ENCODE measurements at regions not wholly inside any gene's neighbourhood (a gene's known extent, or its start where the extent isn't known, plus 50 kb on each side); places are given as distances from the start of the nearest gene placed in this dataset.
A peak's percentile ranks its signal among the peaks of the same experiment; 100 is the strongest.

- no peak for TF ChIP-seq EZH2 (IDR thresholded peaks at IDR 0.05; ENCODE audit: low read length, unreplicated experiment)
- TF ChIP-seq, protein P1, sequence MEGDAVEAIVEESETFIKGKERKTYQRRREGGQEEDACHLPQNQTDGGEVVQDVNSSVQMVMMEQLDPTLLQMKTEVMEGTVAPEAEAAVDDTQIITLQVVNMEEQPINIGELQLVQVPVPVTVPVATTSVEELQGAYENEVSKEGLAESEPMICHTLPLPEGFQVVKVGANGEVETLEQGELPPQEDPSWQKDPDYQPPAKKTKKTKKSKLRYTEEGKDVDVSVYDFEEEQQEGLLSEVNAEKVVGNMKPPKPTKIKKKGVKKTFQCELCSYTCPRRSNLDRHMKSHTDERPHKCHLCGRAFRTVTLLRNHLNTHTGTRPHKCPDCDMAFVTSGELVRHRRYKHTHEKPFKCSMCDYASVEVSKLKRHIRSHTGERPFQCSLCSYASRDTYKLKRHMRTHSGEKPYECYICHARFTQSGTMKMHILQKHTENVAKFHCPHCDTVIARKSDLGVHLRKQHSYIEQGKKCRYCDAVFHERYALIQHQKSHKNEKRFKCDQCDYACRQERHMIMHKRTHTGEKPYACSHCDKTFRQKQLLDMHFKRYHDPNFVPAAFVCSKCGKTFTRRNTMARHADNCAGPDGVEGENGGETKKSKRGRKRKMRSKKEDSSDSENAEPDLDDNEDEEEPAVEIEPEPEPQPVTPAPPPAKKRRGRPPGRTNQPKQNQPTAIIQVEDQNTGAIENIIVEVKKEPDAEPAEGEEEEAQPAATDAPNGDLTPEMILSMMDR (conservative IDR thresholded peaks at IDR 0.05; ENCODE audit: low read depth, low read length): no peak
- no peak for TF ChIP-seq EZH2phosphoT487 (IDR thresholded peaks at IDR 0.05; ENCODE audit: borderline replicate concordance, low read length)
- Histone ChIP-seq H2AFZ (ENCODE audit: low read length) (no peak overlapping the region), H3K79me2 (ENCODE audit: low read length) (no peaks in the 10 kb centered on the region), H3K9me2 (replicated peaks; ENCODE audit: low read length) (no peaks in the 10 kb centered on the region), H3K4me2 (ENCODE audit: low read length) (no peak overlapping the region), H3K4me3 (ENCODE audit: low read length) (no peak overlapping the region), H3K4me1 (ENCODE audit: insufficient read depth, low read length) (peaks cover 11% of the 10 kb centered on the region), H3K9me3 (ENCODE audit: low read length) (no peaks in the 10 kb centered on the region), H4K20me1 (ENCODE audit: low read length) (no peaks in the 10 kb centered on the region), H3K9ac (ENCODE audit: low read length) (no peak overlapping the region), H3K36me3 (ENCODE audit: low read depth, low read length) (no peaks in the 10 kb centered on the region), H3K27me3 (ENCODE audit: low read length) (no peaks in the 10 kb centered on the region), H3F3A (ENCODE audit: low read length, unreplicated experiment) (peaks cover 6% of the 10 kb centered on the region), H3K27ac (ENCODE audit: low read length) (no peak overlapping the region)
- BruUV-seq (replicated peaks): no TSS peak
- ChIA-PET POLR2A (ENCODE audit: unreplicated experiment) (no interaction called here), CTCF (no interaction called here)
- DNase-seq (no peak), ATAC-seq (no peak)
- intact Hi-C loops (cut with micrococcal nuclease): loop anchor here (10.0 kb wide), 1 partner anchor 215 kb away; no protein-coding TSS in a partner anchor
Measured at GRCh38 chr3:22469995-22470394, 719.0 kb upstream of the ZNF385D start.

DNA sequence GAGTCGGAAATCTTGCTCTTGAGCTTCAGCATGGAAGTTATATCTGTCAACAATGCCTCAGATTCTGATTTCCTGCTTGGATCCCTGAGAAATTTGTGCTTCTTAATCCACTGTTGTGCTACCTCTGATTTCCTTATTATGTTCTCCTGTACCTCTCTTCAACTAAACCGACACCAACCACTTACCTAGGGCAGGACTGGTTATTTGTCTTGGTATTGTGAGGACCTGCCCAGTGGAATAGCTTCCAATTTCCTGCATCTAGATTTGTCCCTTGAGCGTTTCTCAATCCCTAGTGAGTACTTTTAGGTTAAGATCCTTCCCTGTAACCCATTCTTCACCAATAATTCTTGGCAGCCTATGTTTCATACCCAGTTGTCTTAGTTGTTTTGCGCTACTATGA lies 720.5 kb upstream of the ZNF385D start:
- H3F3A ChIP-seq (ENCODE audit: low read length, unreplicated experiment): peaks cover 6% of the 10 kb centered on the region
- H3K9me3 ChIP-seq (ENCODE audit: low read length): no peaks in the 10 kb centered on the region
- H4K20me1 ChIP-seq (ENCODE audit: low read length): no peaks in the 10 kb centered on the region
- ChIA-PET CTCF (no interaction called here), POLR2A (ENCODE audit: unreplicated experiment) (no interaction called here)
- H3K27ac ChIP-seq (ENCODE audit: low read length): no peak overlapping the region
- H3K27me3 ChIP-seq (ENCODE audit: low read length): no peaks in the 10 kb centered on the region
- intact Hi-C loops (cut with micrococcal nuclease): loop anchor here (10.0 kb wide), 1 partner anchor 213 kb away; no protein-coding TSS in a partner anchor
- H3K36me3 ChIP-seq (ENCODE audit: low read depth, low read length): no peaks in the 10 kb centered on the region
- BruUV-seq (replicated peaks): no TSS peak
- H3K4me3 ChIP-seq (ENCODE audit: low read length): no peak overlapping the region
- H3K9me2 ChIP-seq (replicated peaks; ENCODE audit: low read length): no peaks in the 10 kb centered on the region
- H3K79me2 ChIP-seq (ENCODE audit: low read length): no peaks in the 10 kb centered on the region
- H3K4me2 ChIP-seq (ENCODE audit: low read length): no peak overlapping the region
- DNase-seq (no peak), ATAC-seq (no peak)
- no peak for TF ChIP-seq EZH2 (IDR thresholded peaks at IDR 0.05; ENCODE audit: low read length, unreplicated experiment)
- TF ChIP-seq EZH2phosphoT487 (IDR thresholded peaks at IDR 0.05; ENCODE audit: borderline replicate concordance, low read length): no peak
- TF ChIP-seq, protein P1 (conservative IDR thresholded peaks at IDR 0.05; ENCODE audit: low read depth, low read length): no peak
- no peak overlapping the region for H3K9ac ChIP-seq (ENCODE audit: low read length)
- peaks cover 22% of the 10 kb centered on the region for H3K4me1 ChIP-seq (ENCODE audit: insufficient read depth, low read length)
- no peak overlapping the region for H2AFZ ChIP-seq (ENCODE audit: low read length)

- CTCF ChIA-PET: interaction anchor here (0.6 to 0.8 kb wide), 2 partner anchors 300 to 1801 kb away, joined by 6 read pairs; no protein-coding TSS in a partner anchor
- intact Hi-C loops (cut with micrococcal nuclease): loop anchor here (1.0 to 10.0 kb wide), 2 partner anchors 16 to 210 kb away; no protein-coding TSS in a partner anchor
- no peak for TF ChIP-seq EZH2 (IDR thresholded peaks at IDR 0.05; ENCODE audit: low read length, unreplicated experiment)
- H3K4me1 ChIP-seq (ENCODE audit: insufficient read depth, low read length): peaks cover 22% of the 10 kb centered on the region
- H3K4me2 ChIP-seq (ENCODE audit: low read length): peak overlapping the region; percentile 47
- H3K4me3 ChIP-seq (ENCODE audit: low read length): no peak overlapping the region; the same call in 1 of the 2 replicates
- POLR2A ChIA-PET (ENCODE audit: unreplicated experiment): interaction anchor here (0.6 kb wide), 2 partner anchors 68 to 276 kb away, joined by 3 read pairs; no protein-coding TSS in a partner anchor
- H2AFZ ChIP-seq (ENCODE audit: low read length): no peak overlapping the region
- H3K9me2 ChIP-seq (replicated peaks; ENCODE audit: low read length): no peaks in the 10 kb centered on the region
- no peaks in the 10 kb centered on the region for H3K79me2 ChIP-seq (ENCODE audit: low read length)
- peak overlapping the region; percentile 36; the same call in 1 of the 2 replicates for H3K9ac ChIP-seq (ENCODE audit: low read length)
- BruUV-seq (replicated peaks): no TSS peak
- DNase-seq (peak; percentile 76), ATAC-seq (peak; percentile 70)
- H3F3A ChIP-seq (ENCODE audit: low read length, unreplicated experiment): peaks cover 6% of the 10 kb centered on the region
- no peaks in the 10 kb centered on the region for H4K20me1 ChIP-seq (ENCODE audit: low read length)
- H3K9me3 ChIP-seq (ENCODE audit: low read length): no peaks in the 10 kb centered on the region
- H3K27me3 ChIP-seq (ENCODE audit: low read length): no peaks in the 10 kb centered on the region
- no peaks in the 10 kb centered on the region for H3K36me3 ChIP-seq (ENCODE audit: low read depth, low read length)
- peak overlapping the region; percentile 81 for H3K27ac ChIP-seq (ENCODE audit: low read length)
Measured at GRCh38 chr3:22474706-22475445, 723.9 kb upstream of the ZNF385D start.
